Right ventricle myocardium inferior (tissue), 1 donor: ENCODE measurements at regions not wholly inside any gene's neighbourhood (a gene's known extent, or its start where the extent isn't known, plus 50 kb on each side); places are given as distances from the start of the nearest gene placed in this dataset.
"Not testable (repeated sequence)": the region's sequence is repeated elsewhere in the genome, so short reads cannot be mapped to it uniquely, and the experiment has no call there.

Experiments used
- ATAC-seq: fragments of 200-7000 bp; cut with Tn5 transposase; one replicate; pipeline ENCODE4 v1.9.1; 2020; ENCODE audit warnings: mild to moderate bottlenecking, moderate library complexity
- DNase-seq: peaks from one replicate; pipeline ENCODE4 v3.0.0; 2021; ENCODE audit errors: missing footprints
- intact Hi-C: fragments of 100-400 bp; cut with DNase I; formaldehyde crosslinking; loops from one replicate; pipeline ENCODE4 v1.11.0; 2022
- donor health status: DM: no; HTN: yes; CAD: no; lungs with severe emphysema.

DNA sequence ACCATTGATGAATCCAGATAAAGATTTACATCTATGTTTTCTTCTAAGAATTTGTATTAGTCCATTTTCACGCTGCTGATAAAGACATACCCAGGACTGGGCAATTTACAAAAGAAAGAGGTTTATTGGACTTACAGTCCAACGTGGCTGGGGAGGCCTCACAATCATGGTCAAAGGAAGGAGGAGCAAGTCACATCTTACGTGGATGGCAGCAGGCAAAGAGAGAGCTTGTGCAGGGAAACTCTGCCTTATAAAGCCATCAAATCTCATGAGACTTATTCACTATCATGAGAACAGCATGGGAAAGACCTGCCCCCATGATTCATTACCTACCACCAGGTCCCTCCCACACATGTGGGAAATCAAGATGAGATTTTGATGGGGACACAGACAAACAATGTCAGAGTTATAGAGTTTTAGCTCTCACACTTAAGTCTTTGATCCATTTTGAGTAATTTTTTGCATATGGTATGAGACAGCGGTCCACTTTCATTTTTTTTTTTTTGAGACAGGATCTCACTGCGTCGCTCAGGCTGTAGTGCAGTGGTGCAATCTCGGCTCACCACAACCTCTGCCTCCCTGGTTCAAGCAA, 53.5 kb upstream of the JADE2 start:
- DNase-seq, ATAC-seq, intact Hi-C loops: not testable (repeated sequence)

- intact Hi-C loops = no loop called here
- DNase-seq (no peak), ATAC-seq (no peak)
These were observed 56.5 kb upstream of the JADE2 start for GRCh38 chr5:134468921-134469400.

DNA sequence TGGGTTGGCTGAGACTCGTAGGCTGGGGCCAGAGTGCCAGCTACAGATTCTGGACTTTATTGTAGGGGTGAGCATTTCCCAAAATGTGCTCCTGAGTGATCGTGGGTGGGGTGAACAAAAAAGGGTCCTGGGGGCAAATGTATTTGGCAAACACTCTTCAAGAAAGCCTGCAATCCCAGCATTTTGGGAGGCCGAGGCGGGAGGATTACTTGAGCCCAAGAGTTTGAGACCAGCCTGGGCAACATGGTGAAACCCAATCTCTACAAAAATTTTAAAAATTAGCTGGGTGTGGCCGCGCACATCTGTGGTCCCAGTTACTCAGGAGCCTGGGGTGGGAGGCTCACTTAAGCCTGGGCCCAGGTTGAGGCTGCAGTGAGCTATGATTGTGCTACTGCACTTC, 55.5 kb upstream of the CDKN2AIPNL start:
- intact Hi-C loops = loop anchor here (2.0 kb wide), 2 partner anchors 54 to 94 kb away; no protein-coding TSS in a partner anchor
- DNase-seq (no peak), ATAC-seq (no peak)

DNA sequence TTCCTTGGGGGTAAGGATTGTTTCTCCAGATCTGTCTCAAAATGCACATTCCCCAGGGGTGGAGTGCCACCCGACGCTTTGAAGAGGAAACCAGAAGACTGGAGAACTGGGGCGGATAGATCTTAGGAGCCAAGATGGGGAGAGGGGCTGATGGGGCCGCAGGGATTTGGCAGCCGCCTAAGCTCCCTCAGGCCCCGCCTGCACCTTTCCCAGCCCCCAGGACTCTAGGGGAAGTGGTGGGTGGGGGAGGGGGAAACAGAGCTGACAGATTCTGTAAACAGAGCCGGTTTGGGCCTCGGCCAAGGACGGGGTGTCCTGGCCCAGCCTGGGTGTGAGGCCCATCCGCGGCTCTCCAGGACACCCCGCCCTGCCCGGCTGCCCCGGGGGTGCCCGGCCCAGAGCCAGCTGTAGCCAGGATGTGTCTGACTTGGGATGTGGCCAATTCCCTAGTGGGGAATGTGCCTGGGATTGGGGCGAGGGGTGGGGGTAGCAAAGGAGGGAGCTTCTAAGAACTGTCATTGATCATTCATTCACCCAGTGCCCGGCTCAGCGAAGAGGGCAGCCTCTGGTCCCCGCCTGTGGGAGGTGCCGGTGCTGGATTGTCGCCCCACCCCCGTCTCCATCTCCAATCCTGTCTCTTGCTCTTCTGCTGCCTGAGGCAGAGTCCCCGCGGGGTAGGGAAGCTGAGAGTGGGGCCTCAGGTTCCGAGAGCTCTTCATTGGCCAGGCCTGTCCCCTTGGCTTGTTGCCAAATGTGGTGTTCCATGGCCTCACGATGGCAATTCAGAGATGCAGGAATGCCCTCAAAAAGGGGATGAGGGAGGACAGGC, 54.8 kb upstream of the CDKN2AIPNL start:
- DNase-seq = peak; percentile 99
- intact Hi-C loops = loop anchor here (1.0 to 2.0 kb wide), 5 partner anchors 27 to 94 kb away; no protein-coding TSS in a partner anchor
- ATAC-seq = peak; percentile 93

GRCh38 chr5:134465816-134466240, 54.1 kb upstream of the CDKN2AIPNL start:
- peak; percentile 88 for ATAC-seq
- intact Hi-C loops = loop anchor here (1.0 to 2.0 kb wide), 5 partner anchors 27 to 93 kb away; no protein-coding TSS in a partner anchor
- peak; percentile 95 for DNase-seq

GRCh38 chr5:134464988-134465815, 53.5 kb upstream of the CDKN2AIPNL start:
- DNase-seq (no peak), ATAC-seq (no peak)
- intact Hi-C loops = no loop called here

- ATAC-seq = no peak
- no peak for DNase-seq
- intact Hi-C loops = loop anchor here (2.0 kb wide), 1 partner anchor 111 kb away; no protein-coding TSS in a partner anchor
These were observed 52.5 kb upstream of the CDKN2AIPNL start for GRCh38 chr5:134463991-134464760.

GRCh38 chr5:134463176-134463720, 51.6 kb upstream of the CDKN2AIPNL start:
- intact Hi-C loops = loop anchor here (2.0 kb wide), 1 partner anchor 112 kb away; no protein-coding TSS in a partner anchor
- DNase-seq (no peak), ATAC-seq (no peak)

DNA sequence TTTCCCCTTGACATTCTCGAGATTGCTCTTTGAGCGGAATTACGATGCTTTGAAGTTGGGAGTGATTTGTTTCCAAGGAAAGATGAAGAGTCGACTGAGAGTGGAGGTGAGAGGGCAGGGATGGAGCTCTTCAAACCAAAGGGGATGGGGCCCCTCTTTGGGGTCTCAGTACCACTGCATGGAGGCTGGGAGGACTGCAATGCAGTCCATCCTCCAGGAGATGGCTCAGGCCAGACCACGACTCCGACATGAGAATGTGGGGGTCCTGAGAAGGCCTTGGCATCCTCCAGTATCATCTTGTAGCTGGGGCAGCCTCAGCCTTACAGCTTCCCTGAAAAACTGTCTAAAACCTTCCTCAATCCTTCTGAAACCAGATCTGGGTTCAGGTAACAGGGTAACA, 51.1 kb upstream of the CDKN2AIPNL start:
- intact Hi-C loops = loop anchor here (2.0 kb wide), 1 partner anchor 112 kb away; no protein-coding TSS in a partner anchor
- ATAC-seq = no peak

DNA sequence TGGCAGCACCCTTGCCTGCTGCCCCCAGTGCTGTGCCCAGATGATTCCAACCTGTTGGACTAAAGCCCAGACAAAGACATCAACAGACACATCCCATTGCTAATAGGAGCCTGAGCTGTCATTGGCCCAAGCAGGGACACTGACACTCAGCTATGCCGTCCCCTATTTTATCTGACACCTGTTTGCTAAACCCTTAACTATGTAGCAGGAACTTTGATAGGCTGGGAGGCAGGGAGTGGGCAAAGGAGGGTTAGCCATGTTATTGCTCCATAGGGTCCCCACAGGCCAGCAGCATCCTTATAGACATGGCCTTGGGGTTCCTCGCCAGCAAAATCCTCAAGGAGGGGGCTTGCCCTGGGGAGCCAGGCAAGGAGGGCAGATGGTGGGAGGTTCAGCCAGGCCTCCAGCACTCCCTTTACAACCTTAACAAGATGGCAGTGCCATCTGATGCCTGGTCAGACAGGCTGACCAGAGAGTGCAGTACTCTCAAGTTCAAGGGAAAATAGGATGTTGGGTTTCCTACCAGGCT, 50.4 kb upstream of the CDKN2AIPNL start:
- intact Hi-C loops = loop anchor here (2.0 kb wide), 1 partner anchor 113 kb away; no protein-coding TSS in a partner anchor
- DNase-seq (no peak), ATAC-seq (no peak)

More for the DNA sequence above, 51.1 kb upstream of the CDKN2AIPNL start:
- no peak for DNase-seq
